HepG2 (cell line): ENCODE measurements at regions not wholly inside any gene's neighbourhood (a gene's known extent, or its start where the extent isn't known, plus 50 kb on each side); places are given as distances from the start of the nearest gene placed in this dataset.

Source experiments
- ATAC-seq: fragments of 200-7000 bp; cut with Tn5 transposase; 3 replicates; pipeline ENCODE4 v1.9.1; 2020; ENCODE audit warnings: mild to moderate bottlenecking, moderate library complexity
- BruUV-seq: library from RNA; stranded (reverse); fragments of 400-500 nt; replicated peaks from 2 replicates; lab custom pipeline; 2021; lab: Mats Ljungman, UMichigan
- CTCF ChIA-PET: fragments of 300-600 bp; formaldehyde crosslinking; extraction: SDS; loops from one replicate; lab custom pipeline; 2021; ENCODE audit warnings: low total read pairs, inconsistent platforms, low intra/inter-chr PET ratio; lab: Yijun Ruan, JAX
- POLR2A ChIA-PET: fragments of 350-600 bp; sonication (Branson Sonifier 250); formaldehyde crosslinking; loops from one replicate; lab custom pipeline; 2020; ENCODE audit warnings: antibody characterized with exemption, inconsistent platforms; lab: Yijun Ruan, JAX
- DNase-seq: peaks from one replicate; pipeline ENCODE4 v3.0.0-alpha.2; 2015; ENCODE audit warnings: low spot score
- FAIRE-seq: peaks from 3 replicates; lab custom pipeline; 2011; peaks lifted over from hg19 to GRCh38; lab: Jason Lieb, UNC
- H2AFZ ChIP-seq: one replicate; pipeline ENCODE4 v1.6.1; 2011; ENCODE audit warnings: low read length, inconsistent platforms
- H3K27ac ChIP-seq: fragments of 300-600 bp; 3 replicates; pipeline ENCODE4 v1.8.0; 2011; ENCODE audit warnings: mixed run types, mild to moderate bottlenecking, mixed read lengths, low read length, inconsistent platforms; ENCODE audit not compliant: insufficient read depth; ENCODE audit errors: extremely low read length
- H3K27me3 ChIP-seq, 2 experiments: fragments of 200-600 bp in 1 of 2; 2 replicates in 1 of 2; 3 replicates in 1 of 2; pipeline versions ENCODE4 v1.6.0 to v1.8.0; 2011; ENCODE audit warnings: low read length in 2 of 2, mild to moderate bottlenecking in 2 of 2, moderate library complexity in 2 of 2, inconsistent platforms in 1 of 2; ENCODE audit not compliant: insufficient read depth in 2 of 2, control insufficient read depth in 1 of 2
- H3K36me3 ChIP-seq, 2 experiments: fragments of 200-600 bp in 1 of 2; replicated peaks in 1 of 2; 2 replicates in 1 of 2; 3 replicates in 1 of 2; pipeline versions ENCODE4 v1.5.1 to v1.8.0; 2011; ENCODE audit warnings: low read length in 2 of 2, inconsistent platforms in 1 of 2; ENCODE audit not compliant: insufficient read depth in 2 of 2, control insufficient read depth in 1 of 2
- H3K4me1 ChIP-seq: 2 replicates; pipeline ENCODE4 v1.5.1; 2012; ENCODE audit warnings: low read length, inconsistent platforms; ENCODE audit not compliant: insufficient read depth
- H3K4me2 ChIP-seq: 2 replicates; pipeline ENCODE4 v1.6.0; 2011; ENCODE audit warnings: low read depth, low read length, inconsistent platforms
- H3K4me3 ChIP-seq, 3 experiments: fragments of 200-600 bp in 1 of 3; sonication (generic), shearing (Covaris generic) in 1 of 3; replicated peaks in 1 of 3; 2 replicates each; pipeline ENCODE4 v1.5.1; 2011 to 2016; ENCODE audit warnings: low read length in 3 of 3, inconsistent platforms in 2 of 3, low read depth in 2 of 3, mild to moderate bottlenecking in 2 of 3, control low read depth in 1 of 3, mixed read lengths in 1 of 3; ENCODE audit not compliant: insufficient read depth in 1 of 3
- H3K79me2 ChIP-seq: one replicate; pipeline ENCODE4 v1.6.1; 2011; ENCODE audit warnings: low read length, inconsistent platforms; ENCODE audit not compliant: insufficient read depth
- H3K9ac ChIP-seq: 2 replicates; pipeline ENCODE4 v1.6.0; 2011; ENCODE audit warnings: mild to moderate bottlenecking, low read depth, low read length, inconsistent platforms; ENCODE audit not compliant: insufficient read depth
- H3K9me3 ChIP-seq: 2 replicates; pipeline ENCODE4 v1.5.1; 2012; ENCODE audit warnings: mild to moderate bottlenecking, low read length
- H4K20me1 ChIP-seq: 2 replicates; pipeline ENCODE4 v1.6.0; 2011; ENCODE audit warnings: inconsistent platforms, mild to moderate bottlenecking, low read length, moderate library complexity; ENCODE audit not compliant: insufficient read depth
- MAFF ChIP-seq: IDR thresholded peaks from 2 replicates; pipeline ENCODE4 v1.6.1; 2011; ENCODE audit warnings: low read depth, low read length, improper control_type of control experiment
- MAFK ChIP-seq, 2 experiments: IDR thresholded peaks in 1 of 2; conservative IDR thresholded peaks in 1 of 2; 2 replicates each; pipeline ENCODE4 v1.6.1; 2011; ENCODE audit warnings: improper control_type of control experiment in 2 of 2, low read length in 2 of 2
- RELA ChIP-seq: sonication (generic); formaldehyde crosslinking; IDR thresholded peaks from 2 replicates; pipeline ENCODE4 v1.4.0; 2020; ENCODE audit warnings: missing genetic modification reagents
- SMAD9 ChIP-seq: sonication (generic); formaldehyde crosslinking; IDR thresholded peaks from 2 replicates; pipeline ENCODE4 v1.5.1; 2020; ENCODE audit warnings: mild to moderate bottlenecking, missing genetic modification reagents
- ZKSCAN8 ChIP-seq: IDR thresholded peaks from 2 replicates; pipeline ENCODE4 v1.6.1; 2016; ENCODE audit warnings: borderline replicate concordance, missing genetic modification reagents, missing compliant biosample characterization
- ZNF737 ChIP-seq: sonication (generic); formaldehyde crosslinking; IDR thresholded peaks from 2 replicates; pipeline ENCODE4 v1.5.0; 2020; ENCODE audit warnings: missing genetic modification reagents, mild to moderate bottlenecking, borderline replicate concordance
- ZNF777 ChIP-seq: sonication (generic); formaldehyde crosslinking; IDR thresholded peaks from 2 replicates; pipeline ENCODE4 v1.4.0; 2020; ENCODE audit warnings: missing genetic modification reagents
- ZZZ3 ChIP-seq: sonication (generic); formaldehyde crosslinking; IDR thresholded peaks from 2 replicates; pipeline ENCODE4 v1.4.0; 2020; ENCODE audit warnings: missing genetic modification reagents, mild to moderate bottlenecking, borderline replicate concordance
- WGBS: methylation state at CpG from one replicate; pipeline ENCODE4 v1.1.6; 2017; ENCODE audit warnings: low lambda C conversion rate; 5-methylcytosine and 5-hydroxymethylcytosine counted together
- in situ Hi-C: cut with HindIII; loops from 2 replicates; pipeline ENCODE4 v1.10.0; 2017; ENCODE audit warnings: low pct_unique_long_range_greater_than_20kb; ENCODE audit not compliant: extremely low pct_ligation_motif_present
- intact Hi-C: fragments of 100-400 bp; cut with micrococcal nuclease; formaldehyde crosslinking; loops from one replicate; pipeline ENCODE4 v1.10.0; 2022; ENCODE audit not compliant: unreplicated experiment

- BruUV-seq, result no TSS peak
- in situ Hi-C loops (no loop called here), intact Hi-C loops (no loop called here)
- Histone ChIP-seq H3K4me2 (no peak overlapping the region), H3K27me3 (peaks cover 0 to 26% of the 10 kb centered on the region in 2 experiments; a peak in 3 of 5 replicates), H4K20me1 (no peaks in the 10 kb centered on the region), H3K36me3 (no peaks in the 10 kb centered on the region), H3K4me3 (no peak overlapping the region), H3K4me1 (peaks cover 26% of the 10 kb centered on the region), H3K9ac (no peak overlapping the region), H2AFZ (no peak overlapping the region), H3K27ac (no peak overlapping the region), H3K79me2 (no peaks in the 10 kb centered on the region), H3K9me3 (no peaks in the 10 kb centered on the region)
- TF ChIP-seq ZNF737 (CRISPR knock-in tag) (no peak), ZZZ3 (no peak), ZKSCAN8 (no peak), RELA (no peak), ZNF777 (CRISPR knock-in tag) (no peak)
- ChIA-PET CTCF (no interaction called here), POLR2A (no interaction called here)
- DNase-seq (no peak), ATAC-seq (no peak), FAIRE-seq (no peak)
- 22% methylated on average over 8 of the region's 8 CpGs for WGBS
Observed at GRCh38 chr17:72176951-72177660, 56.3 kb downstream of the SOX9 start.

- Histone ChIP-seq H3K27ac (no peak overlapping the region), H4K20me1 (no peaks in the 10 kb centered on the region), H2AFZ (no peak overlapping the region), H3K4me2 (no peak overlapping the region), H3K4me3 (no peak overlapping the region), H3K4me1 (peaks cover 28% of the 10 kb centered on the region), H3K9ac (no peak overlapping the region), H3K27me3 (peaks cover 0 to 31% of the 10 kb centered on the region in 2 experiments; a peak in 3 of 5 replicates), H3K9me3 (no peaks in the 10 kb centered on the region), H3K36me3 (no peaks in the 10 kb centered on the region), H3K79me2 (no peaks in the 10 kb centered on the region)
- ChIA-PET CTCF (no interaction called here), POLR2A (no interaction called here)
- DNase-seq (no peak), ATAC-seq (no peak), FAIRE-seq (peak; percentile 18)
- intact Hi-C loops, result no loop called here
- TF ChIP-seq MAFK (conservative IDR thresholded peaks at IDR 0.05 in 1 of 2, IDR thresholded peaks at IDR 0.05 in 1 of 2; ENCODE audit: low read length in 2 of 2) (peak; percentile 51 to 57; a peak in 3 of 4 replicates), MAFF (peak; percentile 9; the same call in 1 of the 2 replicates), SMAD9 (CRISPR knock-in tag) (no peak)
- BruUV-seq, result no TSS peak
- in situ Hi-C loops, result no loop called here
- 54% methylated on average over 2 of the region's 2 CpGs for WGBS
Observed at GRCh38 chr17:72177738-72178137, 56.9 kb downstream of the SOX9 start.
